ENCODE measurements at regions not wholly inside any gene's neighbourhood (a gene's known extent, or its start where the extent isn't known, plus 50 kb on each side); places are given as distances from the start of the nearest gene placed in this dataset.
"Not testable (repeated sequence)": the region's sequence is repeated elsewhere in the genome, so short reads cannot be mapped to it uniquely, and the experiment has no call there.

GRCh38 chr3:16770792-16771191 lies 114.0 kb upstream of the PLCL2 start:
- DNase-seq, result no peak

DNA sequence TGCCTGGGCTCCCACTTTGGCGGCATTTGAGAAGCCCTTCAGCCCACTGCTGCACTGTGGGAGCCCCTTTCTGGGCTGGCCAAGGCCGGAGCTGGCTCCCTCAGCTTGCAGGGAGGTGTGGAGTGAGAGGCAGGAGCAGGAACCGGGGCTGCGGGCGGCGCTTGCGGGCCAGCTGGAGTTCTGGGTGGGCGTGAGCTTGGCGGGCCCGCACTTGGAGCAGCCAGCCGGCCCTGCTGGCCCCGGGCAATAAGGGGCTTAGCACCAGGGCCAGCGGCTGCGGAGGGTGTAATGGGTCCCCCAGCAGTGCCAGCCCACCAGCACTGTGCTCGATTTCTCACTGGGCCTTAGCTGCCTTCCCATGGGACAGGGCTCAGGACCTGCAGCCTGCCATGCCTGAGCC lies 111.2 kb upstream of the PLCL2 start:
- not testable (repeated sequence) for DNase-seq

- DNase-seq, result not testable (repeated sequence)
Measured at GRCh38 chr3:16774536-16774935, 110.2 kb upstream of the PLCL2 start.

DNA sequence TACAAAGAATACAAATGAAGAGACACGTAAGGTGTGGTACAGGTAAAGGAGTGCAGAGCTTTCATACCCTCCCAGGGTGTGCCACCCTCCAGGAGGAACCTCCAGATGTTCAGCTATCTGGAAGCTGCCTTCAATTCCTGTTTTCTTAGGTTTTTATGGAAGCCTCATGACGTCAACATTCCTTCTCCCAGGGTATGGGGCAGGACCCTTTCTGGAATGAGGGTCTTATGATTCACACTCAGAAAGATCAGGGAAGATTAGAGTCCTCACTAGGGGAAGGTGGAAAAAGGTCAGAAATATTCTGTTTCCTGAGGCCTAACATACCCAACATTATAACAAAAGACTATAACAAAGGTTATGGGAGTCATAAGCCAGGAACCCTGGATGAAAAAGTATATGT lies 99.8 kb upstream of the PLCL2 start:
- no peak for DNase-seq

DNA sequence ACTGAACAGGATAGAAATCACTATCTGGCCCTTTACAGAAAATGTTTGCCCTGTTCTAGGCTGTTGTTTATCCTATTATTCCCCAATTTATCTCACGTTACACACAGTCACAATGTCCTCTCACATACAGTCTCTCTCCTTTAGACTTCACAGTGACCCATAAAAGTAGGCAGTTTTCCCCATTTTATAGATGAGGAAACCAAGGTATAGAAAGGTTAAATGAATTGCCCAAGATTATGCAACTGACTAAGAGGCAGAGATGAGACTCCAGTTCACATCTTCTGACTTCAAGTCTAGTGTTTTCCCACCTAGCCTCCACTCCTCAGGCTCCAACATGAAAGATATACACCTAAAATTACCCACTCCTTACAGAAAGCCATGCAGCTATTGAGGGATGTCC lies 99.3 kb upstream of the PLCL2 start:
- no peak for DNase-seq

- DNase-seq, result no peak
Measured at GRCh38 chr3:16788440-16789056, 96.2 kb upstream of the PLCL2 start.

GRCh38 chr3:16789344-16790120 lies 95.2 kb upstream of the PLCL2 start:
- DNase-seq, result peak; percentile 33

DNA sequence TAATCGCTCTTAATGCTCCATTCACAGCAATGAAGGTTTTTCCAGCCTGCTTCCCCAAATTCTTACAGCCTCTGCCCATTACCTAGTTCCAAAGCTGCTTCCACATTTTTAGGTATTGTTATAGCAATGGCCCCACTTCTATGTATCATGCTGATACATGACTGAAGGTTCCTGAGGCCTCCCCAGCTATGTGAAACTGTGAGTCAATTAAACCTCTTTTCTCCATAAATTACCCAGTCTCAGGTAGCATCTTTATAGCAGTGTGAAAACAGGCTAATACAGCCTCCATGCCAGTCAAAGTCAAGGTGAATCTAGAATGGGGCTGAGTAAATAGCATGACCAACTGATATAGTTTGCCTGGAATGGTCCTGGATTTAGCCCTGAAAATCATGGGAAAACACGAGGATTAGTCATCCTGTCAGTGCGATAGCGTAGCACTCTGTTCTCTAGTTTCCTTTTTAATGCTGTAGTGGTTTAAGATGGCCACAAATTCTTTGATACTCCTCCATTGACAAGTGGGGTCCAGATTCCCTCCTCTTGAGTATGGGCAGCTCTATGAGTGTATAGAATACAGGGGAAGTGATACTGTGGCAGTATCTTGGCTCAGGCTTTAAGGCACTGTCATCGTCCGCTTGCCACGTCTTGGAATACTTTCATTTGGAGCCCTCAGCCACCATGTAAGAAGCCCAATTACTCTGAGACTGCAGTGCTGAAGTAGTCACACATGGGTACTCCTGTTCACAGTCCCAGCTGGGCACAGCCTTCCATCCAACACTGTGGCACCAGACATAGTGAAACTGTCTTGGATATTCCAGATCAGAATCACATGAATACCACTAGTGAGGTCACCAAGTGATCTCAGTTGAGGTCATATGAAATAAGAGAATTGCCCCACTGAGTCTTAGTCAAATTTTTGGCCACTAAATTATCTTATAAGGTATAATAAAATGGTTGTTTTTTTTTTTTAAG lies 94.0 kb upstream of the PLCL2 start:
- DNase-seq, result no peak

GRCh38 chr3:16793321-16793720 lies 91.4 kb upstream of the PLCL2 start:
- DNase-seq, result no peak

DNA sequence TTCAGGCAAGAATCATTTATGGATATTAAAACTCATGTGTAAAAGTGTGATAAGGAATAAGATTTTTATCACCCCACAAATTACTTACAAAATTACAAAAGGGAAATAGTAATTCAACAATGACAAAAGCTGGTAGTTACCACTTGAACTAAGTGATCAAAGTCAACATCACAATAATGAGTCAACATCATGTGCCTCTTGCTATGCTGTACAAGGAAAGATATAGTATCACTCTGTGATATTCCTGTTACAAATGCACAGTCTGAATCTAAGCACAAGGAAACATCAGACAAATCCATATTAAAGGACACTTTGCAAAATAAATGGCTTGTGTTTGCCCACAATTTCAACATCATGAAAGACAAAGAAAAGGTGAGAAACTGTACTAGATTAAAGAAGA lies 90.5 kb upstream of the PLCL2 start:
- DNase-seq, result no peak

DNA sequence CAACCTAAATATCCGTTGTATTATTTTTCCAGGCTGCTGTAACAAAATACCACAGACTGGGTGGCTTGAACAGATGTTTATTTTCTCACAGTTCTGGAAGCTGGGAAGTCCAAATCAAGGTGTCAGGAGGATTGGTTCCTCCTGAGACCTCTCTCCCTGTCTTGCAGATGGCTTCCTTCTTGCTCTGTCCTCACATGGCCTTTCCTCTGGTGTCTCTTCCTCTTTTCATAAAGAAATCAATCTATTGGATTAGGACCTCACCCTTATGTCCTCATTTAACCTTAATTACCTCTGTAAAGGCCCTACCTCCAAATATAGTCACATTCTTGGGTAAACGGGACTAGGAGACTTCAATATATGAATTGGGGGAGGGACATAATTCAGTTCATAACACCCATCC lies 89.2 kb upstream of the PLCL2 start:
- DNase-seq, result no peak

GRCh38 chr3:16797831-16798230 lies 86.9 kb upstream of the PLCL2 start:
- DNase-seq, result no peak

- DNase-seq, result no peak
Measured at GRCh38 chr3:16798738-16799137, 86.0 kb upstream of the PLCL2 start.

DNA sequence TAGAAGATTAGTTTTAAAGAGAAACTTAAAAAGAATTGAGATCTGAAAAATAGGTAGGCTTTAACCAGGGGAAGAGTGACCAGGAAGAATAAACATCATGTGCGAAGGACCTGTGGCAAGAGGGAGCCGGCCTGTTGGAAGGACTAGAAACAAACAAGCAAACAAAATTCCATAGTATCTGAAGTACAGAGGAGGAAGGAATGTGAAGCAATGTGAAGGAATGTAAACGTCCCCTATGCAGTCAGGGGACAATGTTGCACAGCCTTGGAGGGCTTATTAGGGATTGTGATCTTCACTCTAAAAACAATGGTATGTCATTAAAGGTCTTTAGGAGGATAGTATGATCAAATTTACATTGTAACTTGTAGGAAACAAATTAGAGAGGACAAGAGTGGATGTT lies 84.4 kb upstream of the PLCL2 start:
- no peak for DNase-seq

GRCh38 chr3:16801223-16801622 lies 83.5 kb upstream of the PLCL2 start:
- no peak for DNase-seq

GRCh38 chr3:16801698-16802097 lies 83.1 kb upstream of the PLCL2 start:
- DNase-seq, result no peak

- DNase-seq, result no peak
Measured at GRCh38 chr3:16802389-16802788, 82.4 kb upstream of the PLCL2 start.

- no peak for DNase-seq
Measured at GRCh38 chr3:16803019-16803418, 81.7 kb upstream of the PLCL2 start.

- no peak for DNase-seq
Measured at GRCh38 chr3:16807391-16807790, 77.4 kb upstream of the PLCL2 start.

GRCh38 chr3:16808393-16809107 lies 76.2 kb upstream of the PLCL2 start:
- no peak for DNase-seq

GRCh38 chr3:16809482-16809881 lies 75.3 kb upstream of the PLCL2 start:
- DNase-seq, result no peak

DNA sequence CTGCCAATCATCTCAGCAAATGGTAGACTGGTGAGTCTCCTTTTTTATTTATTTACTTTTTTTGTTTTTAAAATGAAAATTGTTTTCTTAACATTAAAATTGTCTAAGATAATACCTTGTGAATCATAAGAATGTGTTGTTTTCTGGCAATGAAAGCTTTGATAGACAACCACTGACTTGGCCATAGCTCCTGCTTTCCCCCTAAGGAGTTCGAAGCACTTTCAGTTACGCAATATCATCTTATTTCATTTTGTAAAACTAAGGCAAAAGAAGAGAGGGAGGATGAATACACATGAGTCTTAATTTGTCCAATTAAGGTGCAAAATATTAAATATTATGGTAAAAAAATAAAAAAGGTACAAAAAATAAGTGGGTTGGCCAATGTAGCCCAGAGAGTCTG lies 74.8 kb upstream of the PLCL2 start:
- DNase-seq, result no peak
